MM.1S (cell line): ENCODE measurements at regions not wholly inside any gene's neighbourhood (a gene's known extent, or its start where the extent isn't known, plus 50 kb on each side); places are given as distances from the start of the nearest gene placed in this dataset.

Experiments used
- DNase-seq: peaks from one replicate; pipeline ENCODE4 v3.0.0-alpha.2; 2015
- H2AFZ ChIP-seq: fragments of 300-600 bp; sonication (generic); 2 replicates; pipeline ENCODE4 v1.6.0; 2016; ENCODE audit warnings: antibody characterized with exemption, low read length
- H3F3A ChIP-seq: fragments of 300-600 bp; sonication (generic); 2 replicates; pipeline ENCODE4 v1.6.1; 2016; ENCODE audit warnings: mild to moderate bottlenecking, antibody characterized with exemption, low read length, moderate library complexity, mixed read lengths; ENCODE audit not compliant: insufficient read depth
- H3K27ac ChIP-seq: fragments of 300-600 bp; sonication (generic); 2 replicates; pipeline ENCODE4 v1.5.1; 2016; ENCODE audit warnings: mild to moderate bottlenecking, low read length
- H3K27me3 ChIP-seq: fragments of 300-600 bp; sonication (generic); replicated peaks from 2 replicates; pipeline ENCODE4 v1.6.0; 2016; ENCODE audit warnings: low read length; ENCODE audit not compliant: insufficient read depth
- H3K36me3 ChIP-seq: fragments of 300-600 bp; sonication (generic); replicated peaks from 2 replicates; pipeline ENCODE4 v1.6.1; 2016; ENCODE audit warnings: mild to moderate bottlenecking, low read length, mixed read lengths; ENCODE audit not compliant: insufficient read depth
- H3K4me1 ChIP-seq: fragments of 300-600 bp; sonication (generic); 2 replicates; pipeline ENCODE4 v1.6.1; 2016; ENCODE audit warnings: low read length, mixed read lengths
- H3K4me2 ChIP-seq: fragments of 300-600 bp; sonication (generic); 2 replicates; pipeline ENCODE4 v1.6.0; 2016; ENCODE audit warnings: low read depth, low read length
- H3K4me3 ChIP-seq: fragments of 300-600 bp; sonication (generic); 2 replicates; pipeline ENCODE4 v1.5.1; 2016; ENCODE audit warnings: low read length, mixed read lengths
- H3K79me2 ChIP-seq: fragments of 300-600 bp; sonication (generic); 2 replicates; pipeline ENCODE4 v1.6.1; 2016; ENCODE audit warnings: mixed run types, low read length, mixed read lengths
- H3K9ac ChIP-seq: fragments of 300-600 bp; sonication (generic); 2 replicates; pipeline ENCODE4 v1.6.1; 2016; ENCODE audit warnings: low read length, mixed read lengths
- H3K9me2 ChIP-seq: fragments of 300-600 bp; sonication (generic); replicated peaks from 2 replicates; pipeline ENCODE4 v1.6.1; 2016; ENCODE audit warnings: mild to moderate bottlenecking, low read length, mixed read lengths; ENCODE audit not compliant: insufficient read depth
- H3K9me3 ChIP-seq: fragments of 300-600 bp; sonication (generic); replicated peaks from 2 replicates; pipeline ENCODE4 v1.6.1; 2016; ENCODE audit warnings: mild to moderate bottlenecking, low read length, mixed read lengths; ENCODE audit not compliant: insufficient read depth
- H4K20me1 ChIP-seq: fragments of 300-600 bp; sonication (generic); 2 replicates; pipeline ENCODE4 v1.6.1; 2016; ENCODE audit warnings: mild to moderate bottlenecking, low read length, moderate library complexity, mixed read lengths; ENCODE audit not compliant: insufficient read depth
- EZH2 ChIP-seq: fragments of 300-600 bp; sonication (generic); optimal IDR thresholded peaks from 2 replicates; pipeline ENCODE3; 2017; ENCODE audit warnings: low read depth, mild to moderate bottlenecking, antibody characterized with exemption, low read length, mixed read lengths
- EZH2phosphoT487 ChIP-seq: fragments of 300-600 bp; sonication (generic); IDR thresholded peaks from 2 replicates; pipeline ENCODE4 v1.6.1; 2018; ENCODE audit warnings: antibody characterized with exemption, low read length
- TF ChIP-seq, protein P1 (sequence below): fragments of 300-600 bp; sonication (generic); IDR thresholded peaks from 2 replicates; pipeline ENCODE4 v1.5.1; 2016; ENCODE audit warnings: antibody characterized with exemption, low read length, mixed read lengths

DNA sequence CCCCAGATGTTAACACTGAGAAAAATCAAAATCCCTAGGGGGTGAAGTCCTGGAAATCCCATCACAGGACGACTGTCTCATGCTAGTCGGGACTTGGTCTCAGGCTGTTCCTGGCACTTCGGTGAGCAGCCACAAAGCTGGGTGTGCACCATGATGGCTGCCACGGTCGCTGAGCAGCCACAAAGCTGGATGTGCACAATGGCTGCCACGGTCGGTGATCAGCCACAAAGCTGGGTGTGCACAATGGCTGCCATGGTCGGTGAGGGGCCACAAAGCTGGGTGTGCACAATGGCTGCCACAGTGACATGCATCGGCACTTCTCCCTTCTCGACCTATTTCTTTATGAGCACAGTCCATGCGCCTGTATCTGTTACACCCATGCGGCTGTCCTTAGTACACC lies 505.1 kb downstream of the TCERG1L start:
- Histone ChIP-seq H3K4me3 (no peak overlapping the region), H4K20me1 (no peaks in the 10 kb centered on the region), H3K4me2 (no peak overlapping the region), H3K27me3 (0 out of 2 replicates have a peak, but pooled peaks cover 3% of the 10 kb centered on the region), H3K9ac (no peak overlapping the region), H3K4me1 (no peaks in the 10 kb centered on the region), H3K27ac (no peak overlapping the region), H3K79me2 (no peaks in the 10 kb centered on the region), H3K9me2 (no peaks in the 10 kb centered on the region), H3K36me3 (no peaks in the 10 kb centered on the region), H2AFZ (no peak overlapping the region), H3K9me3 (no peaks in the 10 kb centered on the region), H3F3A (no peaks in the 10 kb centered on the region)
- TF ChIP-seq, protein P1, sequence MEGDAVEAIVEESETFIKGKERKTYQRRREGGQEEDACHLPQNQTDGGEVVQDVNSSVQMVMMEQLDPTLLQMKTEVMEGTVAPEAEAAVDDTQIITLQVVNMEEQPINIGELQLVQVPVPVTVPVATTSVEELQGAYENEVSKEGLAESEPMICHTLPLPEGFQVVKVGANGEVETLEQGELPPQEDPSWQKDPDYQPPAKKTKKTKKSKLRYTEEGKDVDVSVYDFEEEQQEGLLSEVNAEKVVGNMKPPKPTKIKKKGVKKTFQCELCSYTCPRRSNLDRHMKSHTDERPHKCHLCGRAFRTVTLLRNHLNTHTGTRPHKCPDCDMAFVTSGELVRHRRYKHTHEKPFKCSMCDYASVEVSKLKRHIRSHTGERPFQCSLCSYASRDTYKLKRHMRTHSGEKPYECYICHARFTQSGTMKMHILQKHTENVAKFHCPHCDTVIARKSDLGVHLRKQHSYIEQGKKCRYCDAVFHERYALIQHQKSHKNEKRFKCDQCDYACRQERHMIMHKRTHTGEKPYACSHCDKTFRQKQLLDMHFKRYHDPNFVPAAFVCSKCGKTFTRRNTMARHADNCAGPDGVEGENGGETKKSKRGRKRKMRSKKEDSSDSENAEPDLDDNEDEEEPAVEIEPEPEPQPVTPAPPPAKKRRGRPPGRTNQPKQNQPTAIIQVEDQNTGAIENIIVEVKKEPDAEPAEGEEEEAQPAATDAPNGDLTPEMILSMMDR = no peak
- DNase-seq = no peak

DNA sequence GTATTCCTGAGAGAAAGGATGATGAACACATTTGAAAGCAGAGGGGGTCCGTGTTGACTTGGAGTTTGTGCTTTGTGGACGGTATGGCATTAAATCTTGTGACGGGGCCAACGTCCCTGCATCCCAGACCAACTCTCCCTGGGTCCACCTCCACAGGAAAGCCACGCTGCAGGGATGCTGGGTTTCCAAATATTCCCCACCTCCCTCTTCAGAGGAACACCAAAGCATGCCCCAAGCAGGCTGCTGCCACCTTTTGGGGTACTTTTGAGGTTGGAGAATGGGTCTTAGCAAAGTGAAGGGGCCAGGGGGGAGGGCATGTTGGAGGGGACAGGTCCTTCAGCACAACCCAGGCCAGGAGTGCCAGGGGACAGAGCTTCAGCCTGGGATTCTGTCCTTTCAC lies 504.4 kb downstream of the TCERG1L start:
- no peaks in the 10 kb centered on the region for H3F3A ChIP-seq

DNA sequence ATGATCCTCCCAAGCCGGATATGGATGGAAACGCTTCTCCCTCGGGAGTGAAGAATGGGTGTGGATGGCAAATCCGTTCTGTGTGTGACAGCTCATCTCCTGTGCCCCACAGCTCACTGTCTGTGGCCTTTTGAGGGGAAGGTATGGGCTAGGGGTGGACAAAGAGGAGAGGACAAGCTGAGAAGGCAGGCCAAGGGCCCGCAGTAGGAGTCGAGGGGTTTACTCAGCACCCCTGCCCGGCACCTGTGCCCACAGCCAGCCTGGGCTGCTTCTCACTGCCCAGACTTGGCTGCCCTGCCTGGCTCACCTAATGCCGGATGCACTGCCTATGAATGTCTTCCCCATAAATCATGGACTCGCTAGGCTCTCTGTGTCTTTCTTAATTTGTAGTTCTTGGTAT lies 503.8 kb downstream of the TCERG1L start:
- H4K20me1 ChIP-seq = no peaks in the 10 kb centered on the region
- no peak overlapping the region for H3K4me3 ChIP-seq
- H3K9ac ChIP-seq = no peak overlapping the region
- no peaks in the 10 kb centered on the region for H3F3A ChIP-seq
- H3K4me1 ChIP-seq = no peaks in the 10 kb centered on the region
- no peak overlapping the region for H3K4me2 ChIP-seq
- no peaks in the 10 kb centered on the region for H3K9me2 ChIP-seq
- DNase-seq = no peak
- no peaks in the 10 kb centered on the region for H3K79me2 ChIP-seq
- no peak for TF ChIP-seq EZH2phosphoT487
- no peak for TF ChIP-seq EZH2
- TF ChIP-seq, protein P1 = no peak
- H3K27me3 ChIP-seq = no peaks in the 10 kb centered on the region
- no peaks in the 10 kb centered on the region for H3K36me3 ChIP-seq
- H3K27ac ChIP-seq = no peak overlapping the region
- H3K9me3 ChIP-seq = no peaks in the 10 kb centered on the region
- no peak overlapping the region for H2AFZ ChIP-seq

More for the DNA sequence above, 504.4 kb downstream of the TCERG1L start:
- H3K79me2 ChIP-seq = no peaks in the 10 kb centered on the region
- H3K27ac ChIP-seq = no peak overlapping the region
- no peak overlapping the region for H3K9ac ChIP-seq
- TF ChIP-seq, protein P1 = no peak
- TF ChIP-seq EZH2 (no peak), EZH2phosphoT487 (no peak)
- no peaks in the 10 kb centered on the region for H3K36me3 ChIP-seq
- no peaks in the 10 kb centered on the region for H4K20me1 ChIP-seq
- no peaks in the 10 kb centered on the region for H3K9me3 ChIP-seq
- no peak overlapping the region for H3K4me2 ChIP-seq
- no peaks in the 10 kb centered on the region for H3K4me1 ChIP-seq
- no peaks in the 10 kb centered on the region for H3K9me2 ChIP-seq
- DNase-seq = no peak
- H2AFZ ChIP-seq = no peak overlapping the region
- no peaks in the 10 kb centered on the region for H3K27me3 ChIP-seq
- no peak overlapping the region for H3K4me3 ChIP-seq
